ENCODE measurements at regions not wholly inside any gene's neighbourhood (a gene's known extent, or its start where the extent isn't known, plus 50 kb on each side); places are given as distances from the start of the nearest gene placed in this dataset.

- no peak for DNase-seq
- Histone ChIP-seq H3K36me3 (replicated peaks in 1 of 2; ENCODE audit: control insufficient read depth in 1 of 2, insufficient read depth in 2 of 2, low read length in 2 of 2) (no peaks in the 10 kb centered on the region), H3K27ac (ENCODE audit: low read depth in 1 of 2, low read length in 2 of 2) (no peak overlapping the region), H3K9me3 (replicated peaks in 1 of 2; ENCODE audit: control insufficient read depth in 1 of 2, insufficient read depth in 1 of 2, low read length in 2 of 2) (peaks cover 0 to 3% of the 10 kb centered on the region in 2 donors), H3K9ac (ENCODE audit: insufficient read depth, low read length, poor library complexity, severe bottlenecking) (no peak overlapping the region), H3K79me2 (ENCODE audit: insufficient read depth, low read length) (no peaks in the 10 kb centered on the region), H3K4me3 (replicated peaks in 1 of 3; ENCODE audit: low read depth in 2 of 3, low read length in 3 of 3) (no peak overlapping the region), H4K20me1 (ENCODE audit: insufficient read depth, low read length) (no peaks in the 10 kb centered on the region), H3K27me3 (ENCODE audit: control insufficient read depth in 2 of 2, insufficient read depth in 2 of 2, low read length in 2 of 2) (no peaks in the 10 kb centered on the region), H3K4me2 (replicated peaks; ENCODE audit: extremely low read depth, low read length, poor library complexity, severe bottlenecking) (no peak overlapping the region), H2AFZ (ENCODE audit: insufficient read depth, low read depth, low read length, poor library complexity, severe bottlenecking) (no peak overlapping the region), H3K4me1 (ENCODE audit: control insufficient read depth in 1 of 2, insufficient read depth in 2 of 2, low read length in 2 of 2) (no peaks in the 10 kb centered on the region)
- Mint-ChIP-seq H3K4me1 (no peaks in the 10 kb centered on the region), H3K4me3 (no peak overlapping the region), H3K27ac (no peak overlapping the region), H3K27me3 (ENCODE audit: low read depth in 3 of 3) (peaks cover 0 to 2% (median 0%) of the 10 kb centered on the region in 3 donors), H3K9me3 (peaks cover 0 to 8% (median 0%) of the 10 kb centered on the region in 7 donors), H3K36me3 (no peaks in the 10 kb centered on the region)
- WGBS (ENCODE audit: insufficient coverage), result no CpG with 5 or more reads among the region's 1 CpG
- TF ChIP-seq, protein P1, sequence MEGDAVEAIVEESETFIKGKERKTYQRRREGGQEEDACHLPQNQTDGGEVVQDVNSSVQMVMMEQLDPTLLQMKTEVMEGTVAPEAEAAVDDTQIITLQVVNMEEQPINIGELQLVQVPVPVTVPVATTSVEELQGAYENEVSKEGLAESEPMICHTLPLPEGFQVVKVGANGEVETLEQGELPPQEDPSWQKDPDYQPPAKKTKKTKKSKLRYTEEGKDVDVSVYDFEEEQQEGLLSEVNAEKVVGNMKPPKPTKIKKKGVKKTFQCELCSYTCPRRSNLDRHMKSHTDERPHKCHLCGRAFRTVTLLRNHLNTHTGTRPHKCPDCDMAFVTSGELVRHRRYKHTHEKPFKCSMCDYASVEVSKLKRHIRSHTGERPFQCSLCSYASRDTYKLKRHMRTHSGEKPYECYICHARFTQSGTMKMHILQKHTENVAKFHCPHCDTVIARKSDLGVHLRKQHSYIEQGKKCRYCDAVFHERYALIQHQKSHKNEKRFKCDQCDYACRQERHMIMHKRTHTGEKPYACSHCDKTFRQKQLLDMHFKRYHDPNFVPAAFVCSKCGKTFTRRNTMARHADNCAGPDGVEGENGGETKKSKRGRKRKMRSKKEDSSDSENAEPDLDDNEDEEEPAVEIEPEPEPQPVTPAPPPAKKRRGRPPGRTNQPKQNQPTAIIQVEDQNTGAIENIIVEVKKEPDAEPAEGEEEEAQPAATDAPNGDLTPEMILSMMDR (IDR thresholded peaks at IDR 0.05), result no peak
- intact Hi-C loops (cut with micrococcal nuclease), result no loop called here
Measured at GRCh38 chr12:28121433-28121832, 68.8 kb upstream of the CCDC91 start.

DNA sequence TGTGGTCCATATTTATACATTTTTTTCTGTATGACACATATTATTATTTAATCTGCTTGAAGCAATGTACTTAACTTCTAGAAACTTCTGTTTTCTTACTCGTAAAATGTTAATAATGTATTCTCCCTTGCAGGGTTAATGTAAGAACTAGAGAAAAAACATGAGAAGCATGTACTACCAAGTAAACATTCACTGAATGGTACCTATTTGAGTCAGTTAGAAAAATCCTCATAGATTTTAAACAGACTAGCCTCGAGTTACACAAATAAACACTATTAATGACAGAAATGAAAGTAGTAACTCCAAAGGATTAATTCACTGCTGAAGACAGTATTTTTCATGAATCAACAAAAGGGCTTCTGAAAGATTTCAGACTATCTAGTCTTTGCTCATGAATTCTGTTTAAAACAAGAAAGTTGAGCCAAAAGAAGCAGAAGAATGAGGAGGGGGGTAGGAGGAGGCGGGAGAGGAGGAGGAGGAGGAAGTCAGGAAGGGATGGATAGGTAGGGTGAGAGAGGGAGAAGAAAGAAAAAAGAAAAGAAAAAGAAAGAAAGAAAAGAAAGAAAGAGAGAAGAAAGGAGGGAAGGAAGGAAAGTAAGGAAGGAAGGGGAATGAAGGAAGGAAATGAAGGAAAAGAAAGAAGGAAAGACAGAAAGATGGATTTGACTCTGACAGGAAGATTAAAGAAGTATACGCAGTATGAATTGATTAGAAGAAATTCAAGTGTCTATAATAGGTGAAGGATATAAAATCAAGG lies 68.2 kb upstream of the CCDC91 start:
- H2AFZ ChIP-seq (ENCODE audit: insufficient read depth, low read depth, low read length, poor library complexity, severe bottlenecking), result no peak overlapping the region
- no peaks in the 10 kb centered on the region for H3K4me1 Mint-ChIP-seq
- DNase-seq, result no peak
- peaks cover 0 to 3% of the 10 kb centered on the region in 2 donors for H3K9me3 ChIP-seq (replicated peaks in 1 of 2; ENCODE audit: control insufficient read depth in 1 of 2, insufficient read depth in 1 of 2, low read length in 2 of 2)
- H3K27ac Mint-ChIP-seq, result no peak overlapping the region
- TF ChIP-seq, protein P1 (IDR thresholded peaks at IDR 0.05), result no peak
- intact Hi-C loops (cut with micrococcal nuclease), result no loop called here
- no peaks in the 10 kb centered on the region for H4K20me1 ChIP-seq (ENCODE audit: insufficient read depth, low read length)
- peaks cover 0 to 2% (median 0%) of the 10 kb centered on the region in 3 donors for H3K27me3 Mint-ChIP-seq (ENCODE audit: low read depth in 3 of 3)
- H3K36me3 Mint-ChIP-seq, result no peaks in the 10 kb centered on the region
- no peak overlapping the region for H3K27ac ChIP-seq (ENCODE audit: low read depth in 1 of 2, low read length in 2 of 2)
- no peaks in the 10 kb centered on the region for H3K4me1 ChIP-seq (ENCODE audit: control insufficient read depth in 1 of 2, insufficient read depth in 2 of 2, low read length in 2 of 2)
- no peaks in the 10 kb centered on the region for H3K36me3 ChIP-seq (replicated peaks in 1 of 2; ENCODE audit: control insufficient read depth in 1 of 2, insufficient read depth in 2 of 2, low read length in 2 of 2)
- H3K4me3 Mint-ChIP-seq, result no peak overlapping the region
- no peak overlapping the region for H3K4me3 ChIP-seq (replicated peaks in 1 of 3; ENCODE audit: low read depth in 2 of 3, low read length in 3 of 3)
- no peak overlapping the region for H3K4me2 ChIP-seq (replicated peaks; ENCODE audit: extremely low read depth, low read length, poor library complexity, severe bottlenecking)
- H3K79me2 ChIP-seq (ENCODE audit: insufficient read depth, low read length), result no peaks in the 10 kb centered on the region
- 100% methylated on average over 2 of the region's 4 CpGs for WGBS (ENCODE audit: insufficient coverage)
- H3K27me3 ChIP-seq (ENCODE audit: control insufficient read depth in 2 of 2, insufficient read depth in 2 of 2, low read length in 2 of 2), result no peaks in the 10 kb centered on the region
- no peak overlapping the region for H3K9ac ChIP-seq (ENCODE audit: insufficient read depth, low read length, poor library complexity, severe bottlenecking)
- peaks cover 0 to 8% (median 0%) of the 10 kb centered on the region in 7 donors for H3K9me3 Mint-ChIP-seq
